A549 (cell line): ENCODE measurements at regions not wholly inside any gene's neighbourhood (a gene's known extent, or its start where the extent isn't known, plus 50 kb on each side); places are given as distances from the start of the nearest gene placed in this dataset.

Experiments
- BCL3 ChIP-seq: fragments of >200 bp; sonication (Bioruptor Twin); formaldehyde crosslinking; IDR thresholded peaks from 3 replicates; pipeline ENCODE4 v1.6.1; 2016
- CBX8 ChIP-seq: fragments of 200-600 bp; sonication (generic); IDR thresholded peaks from 2 replicates; pipeline ENCODE4 v1.6.1; 2016
- CTCF ChIP-seq: fragments of >200 bp; sonication (Bioruptor Twin); formaldehyde crosslinking; IDR thresholded peaks from 3 replicates; pipeline ENCODE4 v1.5.1; 2016
- EP300 ChIP-seq, 2 experiments: fragments of >200 bp; sonication (Bioruptor Twin); formaldehyde crosslinking; IDR thresholded peaks; 2 replicates in 1 of 2; 3 replicates in 1 of 2; pipeline ENCODE4 v1.6.1; 2016 to 2017
- MAZ ChIP-seq: fragments of 150-350 bp; IDR thresholded peaks from 2 replicates; pipeline ENCODE4 v1.6.1; 2014; ENCODE audit warnings: antibody characterized with exemption, low read depth, low read length, borderline replicate concordance
- NR3C1 ChIP-seq: fragments of >200 bp; sonication (Bioruptor Twin); formaldehyde crosslinking; IDR thresholded peaks from 3 replicates; pipeline ENCODE4 v1.6.1; 2017

- TF ChIP-seq CTCF (no peak), EP300 (IDR thresholded peaks at IDR 0.05) (no peak), BCL3 (no peak), MAZ (no peak), NR3C1 (no peak), CBX8 (no peak)
These were observed 68.9 kb upstream of the S1PR1 start for GRCh38 chr1:101167891-101168290.
